CD14-positive monocyte (primary cell): ENCODE measurements at regions not wholly inside any gene's neighbourhood (a gene's known extent, or its start where the extent isn't known, plus 50 kb on each side); places are given as distances from the start of the nearest gene placed in this dataset.

Experiments
- DNase-seq, 3 donors: peaks; one replicate each; pipeline ENCODE4 v3.0.0-alpha.2; 2011 to 2022
- H2AFZ ChIP-seq: 2 replicates; pipeline ENCODE4 v1.6.0; 2012; ENCODE audit warnings: mild to moderate bottlenecking, low read depth, low read length, inconsistent platforms; ENCODE audit not compliant: insufficient read depth, poor library complexity, severe bottlenecking
- H3K27ac ChIP-seq, 2 donors: 1 replicate in 1 of 2; 2 replicates in 1 of 2; pipeline ENCODE4 v1.5.1; 2012 to 2013; ENCODE audit warnings: low read length in 2 of 2, control low read depth in 1 of 2, inconsistent platforms in 1 of 2, low read depth in 1 of 2, mild to moderate bottlenecking in 1 of 2
- H3K27me3 ChIP-seq, 2 donors: one replicate each; pipeline versions ENCODE4 v1.6.0 to v1.6.1; 2011 to 2013; ENCODE audit warnings: low read length in 2 of 2; ENCODE audit not compliant: control insufficient read depth in 2 of 2, insufficient read depth in 2 of 2
- H3K36me3 ChIP-seq, 2 donors: replicated peaks in 1 of 2; 1 replicate in 1 of 2; 2 replicates in 1 of 2; pipeline versions ENCODE4 v1.5.1 to v1.6.1; 2012 to 2013; ENCODE audit warnings: low read length in 2 of 2, control low read depth in 1 of 2, inconsistent platforms in 1 of 2, mild to moderate bottlenecking in 1 of 2; ENCODE audit not compliant: insufficient read depth in 2 of 2, control insufficient read depth in 1 of 2
- H3K4me1 ChIP-seq, 2 donors: 1 replicate in 1 of 2; 2 replicates in 1 of 2; pipeline versions ENCODE4 v1.5.1 to v1.6.1; 2012 to 2013; ENCODE audit warnings: low read length in 2 of 2, control low read depth in 1 of 2, inconsistent platforms in 1 of 2, mild to moderate bottlenecking in 1 of 2, moderate library complexity in 1 of 2; ENCODE audit not compliant: insufficient read depth in 2 of 2, control insufficient read depth in 1 of 2
- H3K4me2 ChIP-seq: replicated peaks from 2 replicates; pipeline ENCODE3; 2012; ENCODE audit warnings: low read length, moderate library complexity, mild to moderate bottlenecking; ENCODE audit not compliant: poor library complexity, severe bottlenecking; ENCODE audit errors: extremely low read depth
- H3K4me3 ChIP-seq, 3 experiments: fragments of 200-600 bp in 1 of 3; sonication (generic) in 1 of 3; replicated peaks in 1 of 3; 1 replicate in 2 of 3; 2 replicates in 1 of 3; pipeline ENCODE4 v1.5.1; 2011 to 2013; ENCODE audit warnings: low read length in 3 of 3, mild to moderate bottlenecking in 3 of 3, control low read depth in 2 of 3, low read depth in 2 of 3, inconsistent platforms in 1 of 3, moderate library complexity in 1 of 3
- H3K79me2 ChIP-seq: 2 replicates; pipeline ENCODE4 v1.6.0; 2012; ENCODE audit warnings: mild to moderate bottlenecking, control low read depth, inconsistent platforms, low read length, moderate library complexity; ENCODE audit not compliant: insufficient read depth
- H3K9ac ChIP-seq: 2 replicates; pipeline ENCODE4 v1.6.0; 2017; ENCODE audit warnings: low read length, mild to moderate bottlenecking; ENCODE audit not compliant: insufficient read depth, poor library complexity, severe bottlenecking
- H3K9me3 ChIP-seq, 2 donors: replicated peaks in 1 of 2; 1 replicate in 1 of 2; 2 replicates in 1 of 2; pipeline versions ENCODE4 v1.5.1 to v1.6.1; 2012 to 2013; ENCODE audit warnings: low read length in 2 of 2, control low read depth in 1 of 2; ENCODE audit not compliant: control insufficient read depth in 1 of 2, insufficient read depth in 1 of 2
- H4K20me1 ChIP-seq: 2 replicates; pipeline ENCODE4 v1.6.0; 2012; ENCODE audit warnings: mild to moderate bottlenecking, low read length, control low read depth, moderate library complexity; ENCODE audit not compliant: insufficient read depth
- H3K27ac Mint-ChIP-seq, 7 donors: one replicate each; pipeline ENCODE4 v1.8.0; 2020; ENCODE audit warnings: mild to moderate bottlenecking in 7 of 7, mixed read lengths in 7 of 7, moderate library complexity in 6 of 7, inconsistent platforms in 2 of 7
- H3K27me3 Mint-ChIP-seq, 3 donors: one replicate each; pipeline ENCODE4 v1.8.0; 2021 to 2022; ENCODE audit warnings: low read depth in 3 of 3, mild to moderate bottlenecking in 3 of 3, mixed read lengths in 3 of 3, moderate library complexity in 3 of 3, inconsistent platforms in 1 of 3
- H3K36me3 Mint-ChIP-seq, 2 donors: one replicate each; pipeline ENCODE4 v1.8.0; 2020; ENCODE audit warnings: mixed read lengths in 2 of 2, inconsistent platforms in 1 of 2, mild to moderate bottlenecking in 1 of 2
- H3K4me1 Mint-ChIP-seq: one replicate; pipeline ENCODE4 v1.8.0; 2020; ENCODE audit warnings: mild to moderate bottlenecking, mixed read lengths
- H3K4me3 Mint-ChIP-seq, 2 donors: one replicate each; pipeline ENCODE4 v1.8.0; 2020; ENCODE audit warnings: mild to moderate bottlenecking in 2 of 2, mixed read lengths in 2 of 2, moderate library complexity in 1 of 2
- H3K9me3 Mint-ChIP-seq, 7 donors: one replicate each; pipeline ENCODE4 v1.8.0; 2020 to 2022; ENCODE audit warnings: mixed read lengths in 7 of 7, mild to moderate bottlenecking in 6 of 7, moderate library complexity in 6 of 7, inconsistent platforms in 2 of 7
- CTCF ChIP-seq: fragments of 200-600 bp; IDR thresholded peaks from one replicate; pipeline ENCODE4 v1.8.0; 2022; ENCODE audit warnings: antibody characterized with exemption, mild to moderate bottlenecking
- WGBS: methylation state at CpG from one replicate; pipeline ENCODE4 v1.1.5; 2013; ENCODE audit warnings: missing lambda C conversion rate; ENCODE audit not compliant: insufficient coverage; 5-methylcytosine and 5-hydroxymethylcytosine counted together
- intact Hi-C, 2 donors: fragments of 100-400 bp; cut with micrococcal nuclease; formaldehyde crosslinking; loops; one replicate each; pipeline versions ENCODE4 v1.15.0 to v1.15.1; 2023

- Histone ChIP-seq H3K9ac (no peak overlapping the region), H4K20me1 (no peaks in the 10 kb centered on the region), H3K27me3 (no peaks in the 10 kb centered on the region), H2AFZ (no peak overlapping the region), H3K27ac (no peak overlapping the region), H3K4me3 (no peak overlapping the region), H3K36me3 (no peaks in the 10 kb centered on the region), H3K9me3 (peaks cover 16 to 23% of the 10 kb centered on the region in 2 donors), H3K4me2 (no peak overlapping the region), H3K4me1 (no peaks in the 10 kb centered on the region), H3K79me2 (no peaks in the 10 kb centered on the region)
- no peak overlapping the region for H3K4me3 Mint-ChIP-seq
- DNase-seq, result no peak
- H3K27me3 Mint-ChIP-seq, result no peaks in the 10 kb centered on the region
- no peaks in the 10 kb centered on the region for H3K36me3 Mint-ChIP-seq
- H3K9me3 Mint-ChIP-seq, result peaks cover 2 to 26% (median 13%) of the 10 kb centered on the region in 7 donors
- no peak overlapping the region for H3K27ac Mint-ChIP-seq
- H3K4me1 Mint-ChIP-seq, result no peaks in the 10 kb centered on the region
- TF ChIP-seq CTCF, result no peak
- intact Hi-C loops, result no loop called here
These were observed 661.0 kb upstream of the CDH18 start for GRCh38 chr5:20648981-20649380.

GRCh38 chr5:20636686-20637085, 648.7 kb upstream of the CDH18 start:
- Mint-ChIP-seq H3K4me1 (no peaks in the 10 kb centered on the region), H3K36me3 (no peaks in the 10 kb centered on the region), H3K4me3 (no peak overlapping the region), H3K27ac (no peak overlapping the region), H3K9me3 (peaks cover 3 to 23% (median 4%) of the 10 kb centered on the region in 7 donors), H3K27me3 (peaks cover 0 to 2% (median 0%) of the 10 kb centered on the region in 3 donors)
- H4K20me1 ChIP-seq, result no peaks in the 10 kb centered on the region
- H3K4me2 ChIP-seq, result no peak overlapping the region
- no peaks in the 10 kb centered on the region for H3K27me3 ChIP-seq
- H3K79me2 ChIP-seq, result no peaks in the 10 kb centered on the region
- H3K27ac ChIP-seq, result no peak overlapping the region
- TF ChIP-seq CTCF, result no peak
- no peak overlapping the region for H3K4me3 ChIP-seq
- WGBS, result no CpG with 5 or more reads among the region's 1 CpG
- H3K36me3 ChIP-seq, result no peaks in the 10 kb centered on the region
- intact Hi-C loops, result no loop called here
- no peak overlapping the region for H2AFZ ChIP-seq
- peaks cover 17 to 21% of the 10 kb centered on the region in 2 donors for H3K9me3 ChIP-seq
- no peak for DNase-seq
- no peak overlapping the region for H3K9ac ChIP-seq
- no peaks in the 10 kb centered on the region for H3K4me1 ChIP-seq
